ENCODE measurements at regions not wholly inside any gene's neighbourhood (a gene's known extent, or its start where the extent isn't known, plus 50 kb on each side); places are given as distances from the start of the nearest gene placed in this dataset.

DNA sequence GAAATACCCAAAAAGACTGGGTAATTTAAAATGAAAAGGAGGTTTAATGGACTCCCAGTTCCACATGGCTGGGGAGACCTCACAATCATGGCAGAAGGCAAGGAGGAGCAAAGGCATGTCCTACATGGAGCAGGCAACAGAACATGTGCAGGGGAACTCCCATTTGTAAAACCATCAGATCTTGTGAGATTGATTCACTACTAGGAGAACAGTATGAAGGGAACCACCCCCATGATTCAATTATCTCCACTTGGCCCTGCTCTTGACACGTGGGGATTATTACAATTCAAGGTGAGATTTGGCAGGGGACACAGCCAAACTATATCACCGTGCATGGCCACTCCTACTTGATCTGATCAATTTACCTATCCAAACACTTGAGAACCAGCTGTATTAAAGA, 131.5 kb upstream of the LDB2 start:
- DNase-seq (ENCODE audit: low read depth in 2 of 2), result no peak
- H2AFZ ChIP-seq (ENCODE audit: low read length), result no peak overlapping the region
- no peak overlapping the region for H3K4me2 ChIP-seq (ENCODE audit: extremely low read depth, insufficient read depth, low read length)
- no peaks in the 10 kb centered on the region for H3K9me3 ChIP-seq (ENCODE audit: control insufficient read depth, insufficient read depth, low read depth, low read length)
- no peaks in the 10 kb centered on the region for H4K20me1 ChIP-seq (ENCODE audit: control insufficient read depth, extremely low read depth, insufficient read depth, low read length)
- TF ChIP-seq CTCF (conservative IDR thresholded peaks at IDR 0.05 in 1 of 2, IDR thresholded peaks at IDR 0.05 in 1 of 2; ENCODE audit: low read depth in 1 of 2, low read length in 2 of 2), result no peak
- no peak overlapping the region for H3K4me3 ChIP-seq (replicated peaks in 1 of 4; ENCODE audit: control extremely low read depth in 1 of 4, insufficient read depth in 1 of 4, low read depth in 3 of 4, low read length in 4 of 4)
- peaks cover 20% of the 10 kb centered on the region for H3K4me1 ChIP-seq (ENCODE audit: control insufficient read depth, extremely low read depth, insufficient read depth, low read length)
- H3K27ac ChIP-seq (ENCODE audit: insufficient read depth, low read length), result peak overlapping the region; percentile 56
- H3K27me3 ChIP-seq (ENCODE audit: control insufficient read depth, insufficient read depth, low read length), result no peaks in the 10 kb centered on the region
- no peaks in the 10 kb centered on the region for H3K36me3 ChIP-seq (ENCODE audit: control insufficient read depth, insufficient read depth, low read length)
- no peaks in the 10 kb centered on the region for H3K79me2 ChIP-seq (ENCODE audit: control insufficient read depth, insufficient read depth, low read length)
- H3K9ac ChIP-seq (ENCODE audit: insufficient read depth, low read length), result no peak overlapping the region

DNA sequence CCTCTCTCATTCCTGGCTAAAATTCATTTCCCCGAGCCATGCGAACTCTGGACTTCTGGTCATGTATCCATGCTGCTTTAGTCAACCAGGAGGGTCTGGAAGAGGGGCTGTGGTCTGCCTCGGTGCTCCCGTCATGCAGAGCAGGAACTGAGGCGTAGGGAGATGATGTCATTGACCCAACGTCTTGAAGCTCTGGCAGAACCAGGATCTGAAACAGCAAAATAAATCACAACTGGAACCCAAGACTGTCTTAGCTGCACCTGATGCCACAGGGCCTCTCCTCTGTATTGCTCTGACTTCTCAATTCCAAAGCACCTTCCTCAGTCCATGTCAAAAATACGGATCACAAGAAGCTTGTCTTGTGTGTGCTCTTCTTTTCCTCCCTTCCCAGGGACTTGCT, 131.0 kb upstream of the LDB2 start:
- H3K9me3 ChIP-seq (ENCODE audit: control insufficient read depth, insufficient read depth, low read depth, low read length), result no peaks in the 10 kb centered on the region
- no peak overlapping the region for H3K27ac ChIP-seq (ENCODE audit: insufficient read depth, low read length)
- H2AFZ ChIP-seq (ENCODE audit: low read length), result no peak overlapping the region
- DNase-seq (ENCODE audit: low read depth in 2 of 2), result no peak
- H3K27me3 ChIP-seq (ENCODE audit: control insufficient read depth, insufficient read depth, low read length), result no peaks in the 10 kb centered on the region
- H3K4me3 ChIP-seq (replicated peaks in 1 of 4; ENCODE audit: control extremely low read depth in 1 of 4, insufficient read depth in 1 of 4, low read depth in 3 of 4, low read length in 4 of 4), result no peak overlapping the region
- no peaks in the 10 kb centered on the region for H3K36me3 ChIP-seq (ENCODE audit: control insufficient read depth, insufficient read depth, low read length)
- H3K4me1 ChIP-seq (ENCODE audit: control insufficient read depth, extremely low read depth, insufficient read depth, low read length), result peaks cover 20% of the 10 kb centered on the region
- no peak overlapping the region for H3K9ac ChIP-seq (ENCODE audit: insufficient read depth, low read length)
- TF ChIP-seq CTCF (conservative IDR thresholded peaks at IDR 0.05 in 1 of 2, IDR thresholded peaks at IDR 0.05 in 1 of 2; ENCODE audit: low read depth in 1 of 2, low read length in 2 of 2) (no peak), EZH2 (IDR thresholded peaks at IDR 0.05; ENCODE audit: low read length, missing control alignments) (no peak)
- no peak overlapping the region for H3K4me2 ChIP-seq (ENCODE audit: extremely low read depth, insufficient read depth, low read length)
- no peaks in the 10 kb centered on the region for H3K79me2 ChIP-seq (ENCODE audit: control insufficient read depth, insufficient read depth, low read length)
- H4K20me1 ChIP-seq (ENCODE audit: control insufficient read depth, extremely low read depth, insufficient read depth, low read length), result no peaks in the 10 kb centered on the region

GRCh38 chr4:17027495-17027894, 129.1 kb upstream of the LDB2 start:
- Histone ChIP-seq H3K4me2 (ENCODE audit: extremely low read depth, insufficient read depth, low read length) (no peak overlapping the region), H2AFZ (ENCODE audit: low read length) (no peak overlapping the region), H3K27ac (ENCODE audit: insufficient read depth, low read length) (peak overlapping the region; percentile 68), H3K79me2 (ENCODE audit: control insufficient read depth, insufficient read depth, low read length) (no peaks in the 10 kb centered on the region), H3K4me3 (replicated peaks in 1 of 4; ENCODE audit: control extremely low read depth in 1 of 4, insufficient read depth in 1 of 4, low read depth in 3 of 4, low read length in 4 of 4) (no peak overlapping the region), H3K4me1 (ENCODE audit: control insufficient read depth, extremely low read depth, insufficient read depth, low read length) (peaks cover 16% of the 10 kb centered on the region), H4K20me1 (ENCODE audit: control insufficient read depth, extremely low read depth, insufficient read depth, low read length) (no peaks in the 10 kb centered on the region), H3K27me3 (ENCODE audit: control insufficient read depth, insufficient read depth, low read length) (no peaks in the 10 kb centered on the region), H3K9me3 (ENCODE audit: control insufficient read depth, insufficient read depth, low read depth, low read length) (no peaks in the 10 kb centered on the region), H3K36me3 (ENCODE audit: control insufficient read depth, insufficient read depth, low read length) (no peaks in the 10 kb centered on the region), H3K9ac (ENCODE audit: insufficient read depth, low read length) (no peak overlapping the region)
- DNase-seq (ENCODE audit: low read depth in 2 of 2), result peak; percentile 95 to 98
- TF ChIP-seq CTCF (conservative IDR thresholded peaks at IDR 0.05 in 1 of 2, IDR thresholded peaks at IDR 0.05 in 1 of 2; ENCODE audit: low read depth in 1 of 2, low read length in 2 of 2) (no peak), EZH2 (IDR thresholded peaks at IDR 0.05; ENCODE audit: low read length, missing control alignments) (no peak)
